GM21367 (cell line): ENCODE measurements at regions not wholly inside any gene's neighbourhood (a gene's known extent, or its start where the extent isn't known, plus 50 kb on each side); places are given as distances from the start of the nearest gene placed in this dataset.
"Not testable (repeated sequence)": the region's sequence is repeated elsewhere in the genome, so short reads cannot be mapped to it uniquely, and the experiment has no call there.

ENCODE experiments used
- ATAC-seq: cut with Tn5 transposase; IDR thresholded peaks from one replicate; pipeline ENCODE4 v1.9.1; 2021; ENCODE audit not compliant: unreplicated experiment

DNA sequence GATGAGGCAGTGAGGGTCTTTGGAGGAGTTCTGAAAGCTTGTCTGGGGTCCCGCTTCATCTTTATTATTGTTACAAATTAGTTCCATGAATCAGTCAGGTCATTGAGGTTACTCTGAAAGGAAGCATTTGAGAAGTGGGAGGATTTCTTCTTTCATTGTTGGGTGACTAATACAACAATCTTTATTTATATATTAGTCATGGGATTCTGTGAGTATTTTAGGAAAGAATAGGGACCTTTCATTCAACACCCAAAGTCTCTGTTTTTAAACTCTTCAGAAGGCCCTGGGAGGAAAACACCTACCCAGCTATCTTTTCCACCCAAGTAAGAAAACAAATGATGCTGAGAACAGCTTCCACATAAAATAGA lies 98.3 kb downstream of the SOD2 start:
- ATAC-seq, result no peak

DNA sequence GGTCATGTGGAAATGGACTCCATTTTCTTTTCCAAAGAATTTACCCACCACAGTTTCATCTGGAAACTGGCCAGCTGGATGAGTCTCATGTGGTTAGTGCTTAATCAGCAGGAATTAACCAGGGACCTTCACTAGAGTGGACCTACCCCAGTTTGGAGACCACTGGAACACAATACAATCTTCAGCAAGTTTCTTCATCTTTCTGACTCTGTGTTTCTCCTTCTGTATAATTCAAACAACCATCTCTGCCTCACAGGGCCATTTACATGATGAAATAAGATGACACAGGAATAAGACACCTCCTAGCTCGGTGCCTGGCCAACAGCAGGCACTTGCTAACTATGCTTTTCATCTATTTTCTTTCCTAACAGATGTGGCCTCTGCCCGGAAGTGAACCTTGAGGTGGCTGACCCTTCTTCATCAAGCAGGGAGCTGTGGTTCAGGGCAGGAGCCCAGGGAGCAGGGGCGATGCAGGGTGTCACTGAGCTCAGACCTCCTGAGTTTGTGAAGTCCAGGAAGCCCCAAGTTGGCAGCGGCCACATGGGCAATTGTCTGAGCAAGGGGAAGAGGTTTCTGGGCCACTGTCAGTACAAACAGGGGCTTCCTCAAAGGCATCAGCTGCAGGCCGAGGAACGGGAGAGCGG lies 98.8 kb downstream of the SOD2 start:
- ATAC-seq, result no peak

DNA sequence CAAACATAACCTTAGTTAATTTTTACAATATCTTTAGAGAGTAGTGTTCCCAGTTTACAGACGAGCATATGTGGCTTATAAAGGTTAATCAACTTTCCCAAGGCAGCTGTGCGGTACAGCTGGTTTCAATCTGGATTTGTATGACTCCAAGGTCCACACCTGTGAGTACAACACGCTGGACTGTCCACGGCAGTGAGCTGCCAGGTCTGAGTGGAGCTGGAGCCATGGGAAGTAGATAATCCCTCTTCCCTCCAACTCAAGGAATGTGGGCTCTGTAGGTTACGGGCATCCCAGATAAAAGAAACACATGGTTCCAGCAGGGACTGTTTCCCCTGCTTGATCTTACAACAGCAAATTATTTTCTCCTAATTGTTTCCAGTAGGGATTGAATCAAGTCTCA lies 102.2 kb downstream of the SOD2 start:
- ATAC-seq, result no peak

DNA sequence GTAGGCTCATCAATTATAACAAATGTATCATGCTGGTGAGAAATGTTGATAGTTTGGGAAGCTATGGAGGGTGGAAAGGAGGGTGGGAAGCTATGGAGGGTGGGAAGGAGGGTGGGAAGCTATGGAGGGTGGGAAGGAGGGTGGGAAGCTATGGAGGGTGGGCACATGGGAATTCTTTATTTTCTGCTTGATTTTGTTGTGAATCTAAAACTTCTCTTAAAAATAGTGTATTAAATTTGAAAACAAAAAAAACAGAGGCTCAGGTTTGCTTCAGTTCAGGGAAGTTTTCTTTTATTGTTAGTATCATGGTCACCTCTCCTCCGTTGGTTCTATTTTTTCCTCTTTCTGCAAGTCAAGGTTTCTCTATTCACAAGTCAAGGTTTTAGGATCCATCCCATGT lies 106.4 kb downstream of the SOD2 start:
- ATAC-seq, result no peak

DNA sequence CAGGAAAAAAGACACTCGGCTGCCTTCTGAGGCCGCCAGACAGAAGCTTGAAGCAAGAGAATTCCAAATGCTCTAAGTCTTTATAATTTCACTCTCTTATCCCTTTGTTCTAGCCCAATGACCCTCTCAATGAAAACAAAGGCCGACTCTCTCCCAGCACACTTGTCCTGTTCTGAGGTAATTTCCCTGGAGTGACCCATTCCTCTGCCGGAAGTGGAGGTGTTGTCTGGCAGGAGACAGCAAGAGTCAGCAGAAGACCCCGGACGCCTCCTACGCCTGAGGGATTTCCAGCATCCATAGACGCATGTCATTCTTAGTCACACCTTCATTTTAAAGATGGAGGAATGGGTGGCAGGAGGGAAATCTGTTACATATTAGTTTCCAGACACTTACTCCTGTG lies 110.3 kb downstream of the SOD2 start:
- ATAC-seq, result no peak

DNA sequence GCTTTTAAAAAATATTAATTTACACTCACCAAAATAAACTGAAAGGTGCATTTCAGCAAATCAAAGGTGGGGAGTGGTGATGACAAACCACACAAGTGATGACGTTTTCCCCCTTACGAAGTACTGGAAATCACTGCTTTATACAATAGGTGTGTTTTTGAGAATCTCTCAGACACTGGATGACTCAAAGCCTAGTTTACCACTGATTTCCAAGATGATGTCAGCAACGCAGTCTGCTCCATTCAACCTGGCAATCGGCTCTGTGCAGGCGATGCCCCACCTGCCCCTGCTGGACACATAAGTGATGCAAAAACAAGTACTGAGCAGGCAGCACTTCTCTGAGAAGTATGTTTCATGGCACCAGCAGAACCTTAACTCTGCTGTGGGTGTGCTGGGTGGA lies 114.4 kb downstream of the SOD2 start:
- no peak for ATAC-seq

DNA sequence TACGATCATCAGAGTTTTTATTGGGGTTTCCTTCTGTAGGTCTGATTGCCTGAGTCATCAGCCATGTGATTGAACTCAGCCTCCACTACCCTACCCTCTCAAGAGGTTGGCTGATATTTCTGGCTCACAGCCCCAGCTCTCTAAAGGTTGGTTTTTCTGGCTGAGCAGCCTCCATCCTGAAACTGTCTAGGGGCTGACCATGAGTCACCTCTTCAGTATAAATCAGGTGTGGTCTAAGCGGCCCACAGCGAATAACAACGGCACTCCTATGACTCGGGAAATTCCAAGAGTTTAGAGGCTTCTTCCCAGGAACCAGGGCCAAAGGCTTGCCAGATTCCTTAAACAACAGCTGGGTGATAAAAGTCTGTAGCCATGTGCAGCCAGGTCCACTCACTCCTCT lies 115.5 kb downstream of the SOD2 start:
- no peak for ATAC-seq

DNA sequence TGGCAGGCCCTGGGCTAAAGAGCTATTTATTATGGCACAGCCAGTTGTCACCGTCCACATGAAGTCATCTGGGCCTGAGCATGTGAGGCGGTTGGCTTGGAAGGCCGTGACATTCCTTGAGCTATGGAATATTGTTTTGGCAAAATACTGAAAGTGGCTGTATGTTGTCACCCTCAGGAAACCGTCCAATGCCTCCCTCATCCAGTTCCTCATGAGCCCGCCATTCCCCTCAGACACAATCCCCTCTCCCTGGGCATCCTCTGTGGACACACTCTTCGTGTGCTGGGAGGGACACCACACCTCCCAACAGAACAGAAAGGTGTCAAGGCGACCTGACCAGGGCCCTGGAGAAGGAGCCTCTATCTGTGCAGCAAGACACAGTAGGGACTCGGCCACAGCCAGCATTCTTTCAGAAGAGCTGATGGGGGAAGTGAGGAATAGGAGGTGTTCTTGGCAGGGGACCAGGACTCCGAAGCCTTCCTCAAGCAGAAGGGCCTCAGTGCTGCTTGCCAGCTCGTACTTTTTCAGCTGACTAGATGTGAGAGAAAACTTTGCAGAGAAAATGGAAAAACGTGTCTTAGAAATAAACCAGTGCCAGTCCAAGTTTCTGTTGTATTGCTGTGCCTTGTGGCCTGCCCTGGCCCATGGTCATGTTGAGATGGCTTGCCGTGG lies 120.5 kb downstream of the SOD2 start:
- no peak for ATAC-seq

DNA sequence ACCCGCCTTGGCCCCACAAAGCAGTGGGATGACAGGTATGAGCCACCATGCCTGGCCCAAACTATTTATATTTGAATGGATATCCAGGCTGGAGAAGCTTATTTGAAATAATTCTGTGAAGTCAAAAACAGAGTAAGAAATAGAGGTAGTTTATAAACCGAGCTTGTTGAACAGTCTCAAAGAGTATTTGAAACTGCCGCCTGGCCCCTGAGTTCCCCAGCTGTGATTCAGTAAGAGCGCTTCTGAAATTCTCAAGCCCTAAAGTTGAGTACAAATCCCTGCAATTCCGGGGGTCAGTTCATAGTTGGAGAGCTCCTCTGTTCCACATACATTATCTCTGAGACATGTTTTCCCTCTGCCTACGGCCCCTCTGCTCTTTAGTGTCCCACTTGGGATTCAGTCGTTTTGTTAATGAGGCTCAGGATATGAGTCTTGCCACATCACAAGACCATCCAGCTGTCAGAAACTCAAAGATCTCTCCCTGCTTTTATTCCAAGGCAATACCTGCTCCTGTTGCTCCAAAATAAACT lies 127.8 kb downstream of the SOD2 start:
- ATAC-seq, result no peak

DNA sequence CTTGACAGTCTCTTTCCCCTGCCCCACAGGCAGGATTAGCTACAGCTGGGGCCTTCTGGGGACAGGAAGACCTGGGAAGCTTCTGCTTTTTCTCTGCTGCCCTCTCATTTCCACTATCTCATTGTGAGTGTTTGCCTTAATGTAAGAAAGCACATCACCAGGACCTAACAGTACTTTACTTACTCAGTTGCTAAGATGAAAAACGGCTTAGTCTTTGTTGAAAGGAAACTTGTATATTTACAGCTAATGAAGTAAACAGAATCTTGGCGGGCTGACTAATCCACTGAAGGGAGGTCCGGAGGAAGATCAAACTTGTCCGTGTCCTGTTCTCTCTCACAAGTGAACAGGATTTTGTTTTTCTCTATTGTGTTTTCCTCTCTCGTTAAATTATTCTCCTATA lies 128.6 kb downstream of the SOD2 start:
- ATAC-seq, result no peak

DNA sequence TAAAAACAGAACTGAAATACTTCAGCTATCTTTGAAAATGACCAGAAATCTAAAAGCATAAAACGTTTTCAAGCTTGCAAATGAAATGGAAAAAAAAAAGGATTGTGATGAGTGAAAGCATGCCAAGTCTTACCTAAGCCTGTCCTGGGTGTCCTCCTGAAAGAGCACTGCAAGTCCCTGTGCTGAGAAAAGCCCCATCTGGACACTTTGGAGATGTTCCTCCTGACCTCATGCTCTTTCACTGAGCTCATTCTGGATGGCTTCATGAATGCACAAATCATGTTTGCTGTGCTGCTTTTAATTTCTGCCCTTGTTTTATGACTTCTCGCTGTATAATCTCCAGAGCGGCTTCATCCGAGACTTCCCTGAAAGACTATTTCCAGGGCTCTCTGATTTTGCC lies 136.0 kb downstream of the SOD2 start:
- no peak for ATAC-seq

DNA sequence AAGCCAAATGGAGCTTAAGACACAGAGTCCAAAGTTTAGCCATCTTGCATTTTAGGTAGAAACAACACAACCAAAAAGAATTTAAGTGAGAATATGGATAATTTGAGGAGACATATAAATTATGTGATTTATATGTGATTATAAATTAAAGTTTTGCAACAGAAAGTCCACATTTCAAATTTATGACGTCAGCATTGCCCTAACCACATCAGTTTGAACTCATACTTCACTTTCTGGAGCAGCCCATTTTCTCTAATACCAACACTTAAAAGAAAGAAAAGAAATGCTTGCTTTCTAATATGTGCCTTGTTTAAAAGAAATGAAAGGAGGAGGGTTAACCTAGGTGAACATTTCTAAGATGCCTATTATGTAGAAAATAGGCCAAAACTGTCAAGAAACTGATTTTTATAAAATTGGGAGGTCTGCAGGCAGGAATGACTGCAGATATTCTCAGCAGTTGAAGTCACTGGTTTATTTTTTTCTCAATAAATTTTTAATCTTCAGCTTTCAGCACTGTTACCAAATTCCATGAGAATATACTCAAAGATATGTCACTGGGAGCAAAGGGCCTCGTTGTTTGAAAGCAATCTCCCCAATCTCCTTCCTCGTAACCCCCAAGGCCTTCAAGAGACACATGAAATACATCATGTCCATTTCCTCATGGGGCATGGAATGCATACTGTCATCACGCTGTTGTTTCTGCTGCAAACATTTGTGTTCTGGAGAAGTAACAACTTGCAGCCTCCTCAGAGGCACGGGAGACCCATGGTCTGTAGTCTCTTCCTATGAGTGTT lies 137.8 kb downstream of the SOD2 start:
- ATAC-seq, result no peak

DNA sequence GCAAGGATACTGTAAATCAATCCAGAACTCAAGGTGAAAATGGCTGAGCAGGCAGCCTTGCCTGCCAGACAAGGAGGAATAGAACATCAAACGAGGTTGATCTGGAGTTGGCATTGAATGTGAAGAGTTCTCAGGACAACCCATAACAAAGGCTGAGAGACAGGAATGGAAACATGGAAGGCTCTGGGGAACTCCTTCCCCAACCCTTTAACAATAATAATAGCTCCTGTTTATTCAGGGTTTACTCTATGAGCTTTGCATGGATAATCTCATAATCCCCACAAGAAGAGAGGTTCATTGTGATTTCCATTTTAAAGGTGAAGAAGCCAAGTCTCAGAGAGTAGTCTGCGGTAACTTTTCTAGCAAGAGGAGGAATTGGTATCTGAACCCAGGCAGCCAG lies 151.7 kb downstream of the SOD2 start:
- ATAC-seq, result no peak

DNA sequence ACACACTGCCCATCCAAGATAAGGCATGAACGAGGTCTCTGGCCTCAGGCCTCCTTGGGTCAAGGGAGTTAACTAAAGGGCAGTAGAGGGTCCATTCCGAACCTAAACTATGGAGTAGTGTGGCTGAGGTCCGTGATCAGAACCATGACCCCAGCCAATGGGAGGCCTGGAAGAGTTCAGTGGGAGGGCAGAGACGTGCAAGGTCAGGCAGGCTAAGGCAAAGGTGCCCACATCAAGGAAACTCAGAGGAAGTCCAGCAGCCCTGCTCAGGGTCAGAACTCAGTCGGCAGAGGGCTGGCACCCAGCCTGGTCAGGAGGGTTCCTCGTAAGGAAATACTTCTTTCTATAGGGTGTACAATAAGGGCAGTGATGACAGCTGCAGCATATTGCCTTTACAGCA lies 152.2 kb downstream of the SOD2 start:
- no peak for ATAC-seq

DNA sequence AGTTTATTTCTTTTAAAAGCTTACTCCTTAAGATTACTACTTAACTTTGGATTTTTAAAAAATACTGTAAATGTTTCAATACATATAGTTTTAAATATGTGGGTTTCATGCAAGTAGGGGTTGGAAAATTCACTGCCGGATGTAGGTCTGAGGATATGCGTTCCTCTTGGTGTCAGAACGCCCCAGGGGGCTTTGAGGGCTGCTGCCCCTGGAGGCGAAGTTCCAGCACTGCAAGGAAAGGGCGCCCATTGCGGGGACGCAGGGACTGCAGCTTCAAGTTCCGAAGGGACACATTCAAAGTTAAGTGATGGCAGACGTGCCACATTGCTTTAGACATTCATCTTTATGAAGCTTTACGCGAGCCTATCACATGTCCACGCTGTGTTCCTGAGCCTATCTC lies 152.9 kb downstream of the SOD2 start:
- no peak for ATAC-seq

DNA sequence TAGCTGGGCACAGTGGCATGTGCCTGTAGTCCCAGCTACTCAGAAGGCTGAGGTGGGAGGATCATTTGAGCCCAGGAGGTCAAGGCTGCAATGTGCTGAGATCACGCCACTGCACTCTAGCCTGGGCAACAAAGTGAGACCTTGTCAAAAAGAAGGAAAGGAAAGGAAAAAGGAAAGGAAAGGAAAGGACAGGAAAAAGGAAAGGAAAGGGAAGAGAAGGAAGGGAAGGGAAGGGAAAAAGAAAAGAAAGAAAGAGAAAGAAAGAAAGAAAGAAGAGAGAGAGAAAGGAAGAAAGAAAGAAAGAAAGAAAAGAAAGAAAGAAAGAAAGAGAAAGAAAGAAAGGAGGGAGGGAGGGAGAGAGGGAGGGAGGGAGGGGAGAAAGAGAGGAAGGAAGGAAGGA lies 155.0 kb downstream of the SOD2 start:
- not testable (repeated sequence) for ATAC-seq

DNA sequence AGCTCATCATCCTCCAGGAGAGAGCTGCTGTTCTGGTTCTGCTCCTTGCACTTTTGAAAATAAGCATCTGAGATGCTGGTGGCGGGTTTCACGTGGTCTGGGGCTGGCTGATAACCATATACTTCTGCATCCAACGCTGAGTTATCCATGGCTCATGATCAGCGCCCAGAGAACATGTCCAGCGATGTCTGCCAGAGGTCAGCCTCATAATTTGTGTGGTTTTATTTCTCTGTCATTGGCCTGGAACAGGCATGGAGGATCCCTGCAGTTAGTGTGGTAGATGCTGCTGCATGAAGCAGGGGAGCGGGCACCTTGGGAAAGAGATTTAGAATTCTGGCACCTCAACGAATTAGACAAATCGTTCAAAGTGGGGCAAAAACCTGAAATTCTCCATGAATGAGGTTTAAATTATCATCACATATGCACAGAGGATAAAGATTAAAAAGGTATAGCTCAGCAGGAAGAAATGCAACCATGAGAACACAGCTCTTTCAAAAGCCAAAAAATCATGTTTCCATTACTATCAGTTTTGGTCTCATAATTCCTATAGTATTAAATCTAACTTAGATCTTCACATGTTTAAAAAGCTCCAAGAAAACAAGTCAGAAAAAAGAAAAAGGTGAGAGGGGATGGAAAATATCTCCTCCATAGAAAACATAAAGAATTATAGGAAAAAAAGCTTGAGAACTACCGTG lies 157.2 kb downstream of the SOD2 start:
- ATAC-seq, result no peak

DNA sequence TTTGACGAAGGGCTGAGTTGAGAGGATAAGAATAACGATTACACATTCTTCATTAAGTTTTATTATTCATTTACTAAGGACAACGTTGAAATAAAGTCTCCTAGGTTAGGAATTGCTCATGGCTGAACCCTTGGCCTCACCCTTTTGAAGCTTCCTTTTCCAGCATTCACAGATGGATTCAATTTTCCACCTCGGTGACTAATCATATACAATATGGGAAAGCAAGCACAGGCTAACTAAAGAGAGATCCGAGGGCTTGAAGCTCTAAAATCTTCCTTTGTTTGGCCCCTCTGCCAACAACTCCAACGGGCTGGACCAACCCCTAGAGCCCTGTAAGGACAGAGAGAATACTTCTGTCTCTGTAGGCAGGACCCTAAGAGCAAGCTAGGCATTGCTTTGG lies 159.5 kb downstream of the SOD2 start:
- no peak for ATAC-seq

DNA sequence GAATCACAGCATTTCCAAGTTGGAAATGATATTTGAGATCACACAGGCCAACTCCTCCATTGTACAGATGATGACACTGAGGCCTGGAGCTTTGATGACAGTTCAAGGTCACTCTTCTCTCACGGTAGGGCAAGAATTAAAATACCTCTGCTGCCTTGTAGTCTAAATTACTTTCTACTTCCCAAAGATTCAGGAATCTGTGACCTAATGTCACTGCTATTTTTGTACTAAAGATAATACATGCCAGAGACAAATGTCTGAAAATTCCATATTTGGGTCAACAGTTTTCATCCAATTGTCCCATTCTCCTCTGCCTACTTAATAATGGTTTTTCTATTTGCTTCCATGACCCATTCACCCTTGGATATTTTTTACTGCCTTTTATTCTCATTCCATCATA lies 160.0 kb downstream of the SOD2 start:
- no peak for ATAC-seq

DNA sequence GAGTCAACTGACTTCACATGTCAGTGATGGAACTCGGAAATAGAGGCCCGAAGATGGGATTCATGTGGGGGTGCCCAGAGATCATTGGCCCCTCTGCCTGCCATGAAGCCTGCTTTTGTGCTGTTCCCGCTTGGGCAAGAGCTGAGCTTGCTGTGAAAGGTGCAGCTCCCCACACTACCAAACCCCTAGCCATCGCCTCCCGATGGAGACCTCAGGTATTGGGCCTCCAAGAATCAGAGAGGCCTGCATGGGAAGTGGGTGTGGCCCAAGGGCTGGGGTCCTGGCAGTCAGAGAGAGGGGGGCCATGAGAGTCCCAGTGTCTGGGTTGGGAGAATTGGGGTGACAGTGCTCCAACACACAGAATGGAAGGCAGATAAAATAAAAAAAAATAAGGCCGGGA lies 160.9 kb downstream of the SOD2 start:
- ATAC-seq, result no peak

DNA sequence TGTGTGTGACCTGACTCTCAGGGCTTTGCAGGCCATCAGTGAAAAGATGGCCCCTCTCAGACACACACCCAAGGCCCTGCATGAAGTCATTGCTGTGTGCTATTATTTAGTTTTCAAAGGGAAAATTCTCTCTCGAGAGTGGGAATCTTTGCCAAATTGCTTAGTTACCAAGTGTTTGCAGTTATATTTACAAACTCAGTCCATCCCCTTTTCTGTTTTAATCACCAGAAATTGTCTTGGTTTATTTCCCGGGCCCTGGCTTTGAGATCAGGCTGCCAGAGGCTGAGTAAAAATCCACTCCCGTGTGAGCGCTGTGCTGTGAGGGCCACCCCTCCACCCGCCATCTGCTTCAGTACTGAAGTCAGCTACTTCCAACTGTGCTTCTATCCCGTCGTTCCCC lies 163.1 kb downstream of the SOD2 start:
- ATAC-seq, result no peak

DNA sequence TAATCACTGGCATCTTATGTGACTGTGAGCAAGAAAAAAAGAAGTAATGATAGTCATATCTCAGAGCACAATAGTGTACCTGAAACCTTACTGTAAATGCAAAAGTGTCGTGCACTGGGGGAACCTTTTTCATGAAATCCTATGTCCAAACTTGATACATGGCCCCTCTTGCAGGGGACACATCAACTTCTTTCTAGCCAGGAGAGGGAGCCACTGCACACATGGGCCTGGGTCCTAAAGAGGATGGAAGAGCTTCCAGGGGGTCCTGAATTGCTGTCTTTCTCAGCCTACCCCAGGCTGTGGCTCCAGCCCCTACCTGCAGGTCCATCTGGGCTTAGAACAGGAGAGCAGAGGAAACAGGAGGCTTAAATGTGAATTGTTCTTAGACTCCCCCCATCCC lies 165.7 kb downstream of the SOD2 start:
- ATAC-seq, result no peak
